Heart right ventricle (tissue), 16 donors: ENCODE measurements at regions not wholly inside any gene's neighbourhood (a gene's known extent, or its start where the extent isn't known, plus 50 kb on each side); places are given as distances from the start of the nearest gene placed in this dataset.
"Not testable (repeated sequence)": the region's sequence is repeated elsewhere in the genome, so short reads cannot be mapped to it uniquely, and the experiment has no call there.

ENCODE experiments used
- ATAC-seq, 8 donors: fragments of 200-7000 bp; cut with Tn5 transposase; one replicate each; pipeline ENCODE4 v1.9.1; 2020; ENCODE audit warnings: mild to moderate bottlenecking in 8 of 8, moderate library complexity in 8 of 8, moderate number of reproducible peaks in 1 of 8
- DNase-seq, 2 donors: peaks; one replicate each; pipeline ENCODE4 v3.0.0-alpha.2; 2020
- H3K27ac ChIP-seq, 10 donors: fragments of 200-600 bp; sonication (generic) in 2 of 10; one replicate each; pipeline versions ENCODE4 v1.5.0 to v1.8.0; 2020 to 2022; ENCODE audit warnings: mild to moderate bottlenecking in 3 of 10
- H3K27me3 ChIP-seq, 7 donors: fragments of 200-600 bp; one replicate each; pipeline ENCODE4 v1.8.0; 2021 to 2022; ENCODE audit warnings: mild to moderate bottlenecking in 2 of 7
- H3K36me3 ChIP-seq, 9 donors: fragments of 200-600 bp; sonication (generic) in 1 of 9; one replicate each; pipeline versions ENCODE4 v1.5.0 to v1.8.0; 2020 to 2022; ENCODE audit warnings: mild to moderate bottlenecking in 2 of 9
- H3K4me1 ChIP-seq, 9 donors: fragments of 200-600 bp; sonication (generic) in 1 of 9; one replicate each; pipeline versions ENCODE4 v1.5.0 to v1.8.0; 2020 to 2022; ENCODE audit warnings: mild to moderate bottlenecking in 4 of 9
- H3K4me3 ChIP-seq, 10 donors: fragments of 200-600 bp; sonication (generic) in 2 of 10; one replicate each; pipeline versions ENCODE4 v1.5.0 to v1.8.0; 2020 to 2022; ENCODE audit warnings: mild to moderate bottlenecking in 7 of 10, moderate library complexity in 2 of 10
- H3K9me3 ChIP-seq, 11 donors: fragments of 200-600 bp in 10 of 11; sonication (generic) in 2 of 11; one replicate each; pipeline versions ENCODE4 v1.5.0 to v1.8.0; 2013 to 2022; ENCODE audit warnings: mild to moderate bottlenecking in 2 of 11, control low read depth in 1 of 11, moderate library complexity in 1 of 11
- CTCF ChIP-seq, 9 donors: fragments of 200-600 bp; sonication (generic) in 2 of 9; IDR thresholded peaks; one replicate each; pipeline versions ENCODE4 v1.5.0 to v1.8.0; 2021 to 2022; ENCODE audit warnings: antibody characterized with exemption in 9 of 9, mild to moderate bottlenecking in 5 of 9, moderate library complexity in 1 of 9
- whole genome bisulfite sequencing, 2 donors: extraction: QIAGEN DNeasy Blood & Tissue Kit; methylation state at CpG; one replicate each; pipeline ENCODE4 v1.1.7; 2013; ENCODE audit warnings: inconsistent platforms in 1 of 2; 5-methylcytosine and 5-hydroxymethylcytosine counted together
- intact Hi-C, 10 donors: fragments of 100-400 bp; cut with DNase I; formaldehyde crosslinking; loops; one replicate each; pipeline versions ENCODE4 v1.11.1 to v1.14.2; 2022
- donor health status: Arrhythmogenic right ventricular cardiomyopathy.
- donor health status: ischemic (EF 13 %, LVEDD 7.1; RV severe dilation, severe dysfunction).
- donor health status: healthy with polysubstance abuse.
- donor health status: DM: no; HTN: yes; CAD: no.
- donor health status: DM: no; HTN: no; CAD: no.
- donor health status: ischemic (EF 25% LVEDD 6.9; RV normal size, moderate dysfunction).
- donor health status: ischemic (EF 25% LVEDD 5.7; RV mildly dilated, moderate dysfunction).
- donor health status: healthy.
- donor health status: DM: yes; HTN: yes; CAD: no.
- donor health status: Ischemic cardiomyopathy.
- donor health status: ischemic (EF 35%, LVEDD 5.7; RV mildly dilated, moderate dysfunction).
- donor health status: nonischemic (EF 11% LVEDD 7.7; RV severe dilation, severe dysfunction).
- donor health status: DM: yes; HTN: yes; CAD: no.
- donor health status: PGD.
- donor health status: ischemic (EF 29% LVEDD 5.4; RV normal size, mild dysfunction).
- donor health status: nonischemic (EF 23%, LVEDD 6.1; RV moderate dilation, normal function).

DNA sequence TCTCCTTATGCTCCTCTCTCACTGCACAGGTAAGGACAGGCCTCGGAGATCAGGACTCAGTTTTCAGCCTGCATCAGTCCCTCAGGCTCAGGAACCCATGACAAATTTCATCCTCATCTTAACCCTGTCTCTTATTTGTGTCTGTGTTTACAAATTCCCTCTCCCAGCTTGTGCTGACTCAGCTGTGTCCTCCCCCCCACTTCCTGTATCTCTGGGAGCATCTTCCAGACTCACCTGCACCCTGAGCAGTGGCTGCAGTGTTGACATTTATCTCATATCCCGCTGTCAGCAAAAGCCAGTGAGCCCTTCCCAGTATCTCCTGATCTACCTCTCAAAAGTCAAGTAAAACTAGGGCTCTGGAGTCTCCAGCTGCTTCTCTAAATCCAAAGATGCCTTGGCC is 65.6 kb upstream of the VPREB1 start:
- ATAC-seq = no peak
- TF ChIP-seq CTCF (IDR thresholded peaks at IDR 0.05) = no peak
- 61 to 70% methylated on average over 2 of the region's 2 CpGs for WGBS, 2 donors
- no peak overlapping the region for H3K27ac ChIP-seq
- H3K36me3 ChIP-seq = no peaks in the 10 kb centered on the region
- no peak overlapping the region for H3K4me3 ChIP-seq
- no peak for DNase-seq
- H3K4me1 ChIP-seq = no peaks in the 10 kb centered on the region
- intact Hi-C loops = no loop called here
- no peaks in the 10 kb centered on the region for H3K9me3 ChIP-seq
- peaks cover 0 to 62% (median 58%) of the 10 kb centered on the region in 7 donors for H3K27me3 ChIP-seq

DNA sequence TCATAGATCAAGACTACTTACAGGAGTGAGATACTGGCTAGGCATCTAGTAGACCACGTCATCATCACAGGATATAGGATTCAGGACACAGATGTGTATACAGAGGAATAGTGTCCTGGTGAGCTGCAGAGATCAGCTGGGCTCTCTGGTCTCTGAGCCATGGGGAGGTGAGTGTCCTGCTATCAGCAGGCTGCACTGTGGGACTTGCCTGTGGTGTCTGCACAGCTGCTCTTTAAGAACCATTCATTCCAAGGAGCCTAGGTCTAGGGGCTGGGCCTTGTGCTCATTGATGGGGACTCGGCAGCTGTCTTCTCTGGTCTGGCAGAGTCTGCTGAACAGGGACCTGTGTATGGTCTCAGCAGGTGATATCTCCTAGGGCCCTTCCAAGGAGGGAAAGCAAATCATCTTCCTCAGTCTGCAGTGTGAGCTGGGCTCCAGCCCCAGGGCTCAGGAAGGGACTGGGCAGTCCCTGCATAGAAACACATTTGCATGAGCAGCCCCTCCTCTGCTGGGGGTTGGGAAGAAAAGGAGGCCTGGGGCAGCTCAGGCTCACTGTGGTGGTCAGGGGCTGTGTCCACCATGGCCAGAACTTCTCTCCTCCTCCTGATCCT is 66.1 kb upstream of the VPREB1 start:
- H3K36me3 ChIP-seq = no peaks in the 10 kb centered on the region
- H3K9me3 ChIP-seq = no peaks in the 10 kb centered on the region
- no peak for DNase-seq
- intact Hi-C loops = no loop called here
- H3K4me1 ChIP-seq = no peaks in the 10 kb centered on the region
- WGBS, 2 donors = 65 to 70% methylated on average over 2 of the region's 2 CpGs
- H3K4me3 ChIP-seq = no peak overlapping the region
- H3K27ac ChIP-seq = no peak overlapping the region
- no peak for TF ChIP-seq CTCF (IDR thresholded peaks at IDR 0.05)
- no peak for ATAC-seq
- peaks cover 0 to 57% (median 53%) of the 10 kb centered on the region in 7 donors for H3K27me3 ChIP-seq

- Histone ChIP-seq H3K27ac (no peak overlapping the region), H3K27me3 (peaks cover 0 to 53% (median 42%) of the 10 kb centered on the region in 7 donors), H3K4me3 (no peak overlapping the region), H3K9me3 (no peaks in the 10 kb centered on the region), H3K4me1 (no peaks in the 10 kb centered on the region), H3K36me3 (no peaks in the 10 kb centered on the region)
- TF ChIP-seq CTCF (IDR thresholded peaks at IDR 0.05) = no peak
- DNase-seq (no peak), ATAC-seq (no peak)
- WGBS, 2 donors = 66 to 72% methylated on average over 4 of the region's 4 CpGs
- intact Hi-C loops = no loop called here
These were observed 67.5 kb upstream of the VPREB1 start for GRCh38 chr22:22176929-22177616.

- intact Hi-C loops, H3K4me3 ChIP-seq, DNase-seq, H3K36me3 ChIP-seq, H3K27ac ChIP-seq, ATAC-seq, H3K4me1 ChIP-seq, H3K9me3 ChIP-seq: not testable (repeated sequence)
- WGBS, 2 donors = 60 to 64% methylated on average over 5 of the region's 6 CpGs
- peaks cover 0 to 35% (median 14%) of the 10 kb centered on the region in 7 donors for H3K27me3 ChIP-seq
These were observed 71.5 kb upstream of the VPREB1 start for GRCh38 chr22:22172896-22173628.
